SIG-M5 (cell line): ENCODE measurements at regions not wholly inside any gene's neighbourhood (a gene's known extent, or its start where the extent isn't known, plus 50 kb on each side); places are given as distances from the start of the nearest gene placed in this dataset.

Experiments
- DNase-seq: peaks from one replicate; lab custom pipeline; 2025; lab: John Stamatoyannopoulos, UW

DNA sequence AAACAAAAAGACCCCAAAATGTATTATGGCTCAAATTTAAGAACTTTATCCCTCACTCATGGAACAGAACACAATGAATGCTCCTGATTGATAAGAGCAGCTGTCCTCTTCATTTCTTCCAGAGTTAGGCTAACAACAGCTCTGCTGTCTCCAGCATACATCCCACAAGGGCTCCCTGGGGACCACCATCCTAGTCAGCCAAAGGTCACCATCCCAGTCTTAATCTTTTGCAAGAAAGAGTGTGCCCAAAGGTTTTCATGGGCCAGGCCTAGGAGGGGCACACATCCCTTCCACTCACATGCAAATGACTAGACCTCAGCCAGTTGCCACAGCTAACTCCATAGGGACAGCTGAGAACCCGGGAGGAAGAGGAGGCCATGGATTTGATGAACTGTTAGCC lies 555.3 kb downstream of the BUD13 start:
- DNase-seq: no peak

GRCh38 chr11:116217006-116217405 lies 555.8 kb downstream of the BUD13 start:
- DNase-seq: no peak

DNA sequence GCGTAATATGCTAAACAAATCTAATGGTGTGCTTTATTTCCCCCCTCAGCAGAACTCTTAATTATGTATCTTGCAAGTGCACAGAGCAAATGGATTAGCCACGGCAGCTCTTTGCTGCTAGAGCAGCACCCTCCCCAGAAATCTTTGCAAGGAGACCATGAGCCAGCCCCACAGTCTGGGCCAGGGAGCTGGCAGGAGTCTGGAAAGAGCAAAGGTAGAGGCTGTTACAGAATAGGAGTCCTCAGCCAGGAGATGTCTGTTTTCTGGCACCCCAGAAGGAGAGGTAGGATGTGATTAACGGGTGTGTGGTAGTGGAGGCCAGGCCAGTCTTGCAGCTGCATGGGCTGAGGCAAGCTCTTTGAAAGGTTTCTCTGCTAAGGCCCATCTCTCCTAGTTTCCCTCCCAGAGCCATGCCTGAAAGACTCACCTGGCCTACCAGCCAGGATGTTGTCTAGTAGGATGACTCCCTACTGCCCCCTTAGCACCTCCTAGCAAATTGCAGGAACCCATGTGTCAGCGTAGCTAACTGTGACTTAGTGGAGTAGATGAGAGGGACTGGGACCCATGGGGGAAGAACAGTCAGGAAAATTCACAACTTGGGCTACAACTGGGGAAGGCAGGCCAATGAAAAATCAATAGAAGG lies 557.2 kb downstream of the BUD13 start:
- DNase-seq: no peak

GRCh38 chr11:116211147-116211546 lies 561.6 kb downstream of the BUD13 start:
- DNase-seq: no peak

- DNase-seq: no peak
Measured at GRCh38 chr11:116210663-116211062, 562.1 kb downstream of the BUD13 start.

DNA sequence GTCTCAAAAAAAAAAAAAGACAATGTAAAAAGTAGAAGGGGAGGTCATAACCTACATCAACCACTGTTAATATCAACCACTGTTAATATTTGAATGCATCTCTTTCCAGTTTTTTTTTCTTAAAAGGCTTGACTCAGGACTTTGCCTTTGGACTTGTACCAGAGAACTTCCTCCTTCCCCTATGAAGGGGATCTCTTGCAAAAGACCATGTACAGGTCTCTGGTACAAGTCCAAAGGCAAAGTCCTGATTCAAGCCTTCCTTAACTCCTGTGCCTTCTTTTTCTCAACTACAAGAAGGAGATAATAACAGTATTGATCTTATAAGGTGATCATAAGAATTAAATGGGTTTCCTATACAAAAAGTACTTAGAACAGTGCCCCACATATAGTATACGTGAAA lies 563.5 kb downstream of the BUD13 start:
- no peak for DNase-seq

DNA sequence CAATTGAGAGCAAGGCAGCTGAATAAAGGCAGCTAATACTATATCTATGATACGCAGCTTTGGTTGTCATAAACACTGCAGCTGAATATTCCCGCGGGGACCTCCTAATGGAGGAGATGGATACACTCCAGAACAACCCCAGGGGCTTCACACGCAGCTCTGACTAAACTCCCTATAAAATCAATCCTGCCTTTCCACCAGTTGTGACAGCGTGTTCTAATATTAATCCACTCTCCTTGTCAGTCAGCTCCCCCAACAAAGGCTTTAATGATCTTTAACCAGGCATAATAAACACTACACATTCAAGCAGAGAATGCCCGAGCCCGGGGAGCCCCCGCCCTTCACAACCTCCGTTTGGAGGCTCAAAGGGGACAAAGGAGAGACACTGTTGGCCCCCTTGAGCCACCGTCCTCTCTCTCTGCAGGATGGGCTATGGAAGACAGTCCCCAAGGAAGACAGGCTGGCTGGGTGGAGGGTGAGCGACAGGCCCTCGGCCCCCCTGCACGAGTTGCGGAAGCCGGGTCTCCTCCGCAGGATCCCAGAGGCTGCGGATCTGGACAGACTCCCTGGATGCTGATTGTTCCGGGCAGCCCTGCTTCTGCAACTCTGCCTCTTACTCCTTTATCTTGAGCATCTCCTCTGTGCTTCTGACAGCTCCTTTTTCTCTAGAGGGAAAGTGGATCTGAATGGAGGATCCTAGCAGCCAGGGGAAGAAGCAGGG lies 565.2 kb downstream of the BUD13 start:
- no peak for DNase-seq

- DNase-seq: no peak
Measured at GRCh38 chr11:116207019-116207418, 565.8 kb downstream of the BUD13 start.

- no peak for DNase-seq
Measured at GRCh38 chr11:116202922-116203321, 569.9 kb downstream of the BUD13 start.

DNA sequence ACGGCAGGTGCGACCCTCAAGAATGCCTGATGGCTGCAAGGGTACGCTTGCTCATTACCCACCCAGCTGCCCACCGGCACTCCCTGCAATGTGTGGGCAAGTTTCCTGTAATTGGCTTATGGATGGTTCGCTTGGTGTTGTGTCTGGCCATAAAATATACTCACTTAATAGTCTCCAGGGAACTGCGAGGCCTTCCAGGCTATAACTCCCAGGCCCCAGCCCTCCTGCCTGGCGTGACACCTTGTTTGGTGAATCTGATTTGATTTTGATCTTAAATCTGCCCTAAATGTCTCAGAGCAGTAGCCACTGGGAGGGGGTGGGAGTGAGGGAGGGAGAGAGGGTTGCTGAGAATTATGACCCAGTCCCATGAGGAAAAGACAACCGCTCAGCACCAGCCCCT lies 572.2 kb downstream of the BUD13 start:
- DNase-seq: no peak

- no peak for DNase-seq
Measured at GRCh38 chr11:116199182-116199581, 573.6 kb downstream of the BUD13 start.

DNA sequence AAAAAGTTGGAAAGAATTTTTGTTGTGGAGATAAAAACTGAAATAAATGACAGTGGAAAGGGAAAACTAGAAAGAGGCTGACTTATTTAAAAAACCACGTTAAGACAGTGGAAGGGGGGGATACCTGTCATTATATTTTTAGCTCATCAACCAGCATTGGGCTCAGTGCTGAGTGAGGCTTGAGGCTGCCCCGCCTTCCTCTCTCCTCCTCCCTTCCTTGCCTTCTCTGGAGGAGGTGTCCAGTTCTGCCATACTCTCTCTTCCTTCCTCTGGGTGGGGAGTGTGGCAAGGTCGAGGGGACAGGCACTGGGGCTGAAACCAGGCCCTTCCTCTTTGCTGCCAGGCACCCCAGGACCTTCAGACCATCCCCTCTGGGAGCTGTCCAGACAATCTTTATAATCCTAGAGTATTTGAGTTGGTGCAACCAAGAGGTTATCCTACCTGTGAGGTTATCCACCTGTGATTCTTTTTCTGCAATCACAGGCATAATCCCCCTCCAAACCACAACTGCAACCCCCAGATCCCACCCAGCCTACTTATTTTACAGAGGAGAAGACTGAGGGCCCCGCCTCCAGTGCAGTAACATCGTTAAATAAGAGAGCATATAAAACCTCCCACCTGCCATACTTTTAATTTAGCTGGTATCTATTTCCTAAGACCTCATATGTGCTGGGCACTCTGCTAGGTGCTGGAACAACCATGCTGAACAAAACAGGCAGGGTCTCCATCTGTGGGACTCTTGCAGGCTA lies 578.5 kb downstream of the BUD13 start:
- DNase-seq: no peak

- DNase-seq: no peak
Measured at GRCh38 chr11:116193321-116194131, 579.3 kb downstream of the BUD13 start.

- DNase-seq: no peak
Measured at GRCh38 chr11:116192509-116193210, 580.1 kb downstream of the BUD13 start.

- no peak for DNase-seq
Measured at GRCh38 chr11:116190861-116191260, 581.9 kb downstream of the BUD13 start.

DNA sequence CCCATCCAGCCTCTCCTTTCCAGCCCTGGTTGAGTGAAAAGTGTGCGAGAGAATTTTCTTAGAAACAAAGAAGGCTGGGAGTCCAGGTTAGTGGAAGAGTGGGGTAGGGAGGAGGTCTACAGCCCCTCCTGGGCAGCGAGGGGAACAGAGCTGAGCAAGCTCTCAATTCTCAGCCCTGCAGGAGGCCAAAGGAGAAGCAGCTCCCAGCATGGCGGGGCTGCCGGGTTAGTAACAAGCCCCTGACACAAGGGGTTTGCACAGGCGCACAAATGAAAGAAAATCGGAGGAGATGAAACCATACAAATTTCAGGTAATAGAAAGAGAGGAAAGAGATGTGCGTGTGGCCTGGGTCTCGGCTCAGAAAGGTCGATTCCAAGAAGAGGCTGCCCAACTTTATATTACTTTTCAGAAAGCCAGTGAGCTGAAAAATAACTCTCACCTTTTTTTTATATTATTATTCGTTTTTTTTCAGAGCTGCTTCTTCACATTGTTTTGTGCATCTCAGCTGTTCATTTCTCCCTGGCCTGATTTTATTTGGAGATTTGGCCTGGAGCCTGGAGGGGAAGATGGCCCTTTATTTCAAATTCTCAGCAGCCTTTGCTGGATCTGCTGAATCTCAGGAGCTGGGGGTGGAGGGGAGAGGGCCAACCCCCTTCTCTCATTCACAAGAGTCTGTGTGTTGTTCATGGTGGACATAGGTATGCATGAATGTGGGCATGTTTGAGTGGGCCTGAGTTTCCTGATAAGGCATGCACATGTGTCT lies 583.2 kb downstream of the BUD13 start:
- no peak for DNase-seq

DNA sequence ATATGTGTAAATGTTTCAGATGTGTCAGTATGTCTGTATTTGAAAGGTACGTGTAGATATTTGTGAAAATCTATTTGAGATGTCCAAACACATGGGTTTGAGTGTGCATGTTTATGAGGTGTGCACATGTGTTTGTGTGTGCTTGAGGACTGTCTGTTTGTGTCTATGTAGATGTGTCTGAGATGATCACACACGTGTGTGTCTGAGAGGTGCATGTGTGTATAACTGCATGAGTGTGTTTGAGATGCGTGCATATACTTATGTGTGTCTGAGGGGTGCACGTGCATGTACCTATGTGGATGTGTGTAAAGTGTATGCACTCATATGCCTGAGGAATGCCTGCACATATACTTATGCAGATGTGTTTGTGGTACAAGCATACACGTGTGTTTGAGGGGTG lies 584.4 kb downstream of the BUD13 start:
- no peak for DNase-seq

- no peak for DNase-seq
Measured at GRCh38 chr11:116187026-116187425, 585.8 kb downstream of the BUD13 start.

- DNase-seq: no peak
Measured at GRCh38 chr11:116185551-116185950, 587.2 kb downstream of the BUD13 start.

GRCh38 chr11:116184763-116185162 lies 588.0 kb downstream of the BUD13 start:
- DNase-seq: no peak
